Esophagus squamous epithelium (tissue), 4 donors: ENCODE measurements at regions not wholly inside any gene's neighbourhood (a gene's known extent, or its start where the extent isn't known, plus 50 kb on each side); places are given as distances from the start of the nearest gene placed in this dataset.

Experiments used
- CTCF ChIP-seq, 6 experiments: fragments of 450-650 bp in 4 of 6; fragments of 200-600 bp in 2 of 6; sonication (generic) in 2 of 6; IDR thresholded peaks; one replicate each; pipeline ENCODE4 v1.5.1; 2016 to 2019; ENCODE audit warnings: antibody characterized with exemption in 6 of 6, mild to moderate bottlenecking in 4 of 6, moderate library complexity in 4 of 6
- POLR2A ChIP-seq, 4 donors: fragments of 450-650 bp; IDR thresholded peaks; one replicate each; pipeline ENCODE4 v1.6.1; 2017; ENCODE audit warnings: antibody characterized with exemption in 4 of 4, mild to moderate bottlenecking in 4 of 4, moderate library complexity in 3 of 4

GRCh38 chr1:239011382-239011781, 375.0 kb upstream of the CHRM3 start:
- no peak for TF ChIP-seq POLR2A (IDR thresholded peaks at IDR 0.05)
- TF ChIP-seq CTCF (IDR thresholded peaks at IDR 0.05) = no peak
